ENCODE measurements at regions not wholly inside any gene's neighbourhood (a gene's known extent, or its start where the extent isn't known, plus 50 kb on each side); places are given as distances from the start of the nearest gene placed in this dataset.

DNA sequence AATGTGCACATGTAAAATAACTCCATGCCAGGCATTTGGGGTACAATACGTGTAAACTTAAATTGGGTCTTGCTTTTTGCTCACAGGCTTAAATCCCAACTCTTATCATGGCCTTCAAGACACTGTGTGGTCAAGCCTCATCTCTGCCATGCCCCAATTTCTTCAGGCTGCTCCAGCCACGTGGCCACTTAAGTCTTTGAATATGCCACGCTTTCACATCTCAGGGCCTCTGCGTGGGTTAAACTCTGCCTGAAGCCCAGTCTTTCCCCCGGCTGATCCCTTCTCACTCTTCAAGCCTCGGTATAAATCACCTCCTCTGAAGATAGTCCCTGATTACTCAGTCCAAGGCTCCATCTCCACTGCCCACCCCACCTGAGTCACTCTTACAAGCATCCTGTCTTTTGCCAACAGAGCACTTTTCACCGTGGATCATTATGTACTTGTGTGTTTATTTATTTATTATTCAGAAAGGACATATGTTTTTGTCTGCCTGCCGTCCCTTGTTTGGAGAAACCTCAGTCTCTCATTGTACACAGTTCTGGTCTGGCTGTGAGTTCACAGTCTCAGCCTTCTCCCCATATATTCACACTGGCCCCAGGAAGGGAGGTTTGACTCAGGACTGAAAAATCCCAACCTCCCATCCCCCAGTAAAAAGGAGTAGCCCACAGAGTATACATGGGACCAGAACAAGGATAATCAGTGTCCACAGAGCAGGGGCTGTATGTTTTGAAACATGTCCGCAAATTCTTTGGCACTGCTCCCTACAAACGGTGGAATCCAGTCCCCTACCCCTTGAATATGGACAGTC, 344.7 kb downstream of the MN1 start:
- 75% methylated on average over 6 of the region's 10 CpGs for WGBS (ENCODE audit: insufficient coverage)
- H3K4me2 ChIP-seq (replicated peaks; ENCODE audit: low read depth, low read length, poor library complexity, severe bottlenecking), result no peak overlapping the region
- ChIA-PET CTCF (no interaction called here), POLR2A (no interaction called here)
- no peak overlapping the region for H3K9ac ChIP-seq (ENCODE audit: low read length)
- H2AFZ ChIP-seq (ENCODE audit: insufficient read depth, low read depth, low read length, poor library complexity, severe bottlenecking), result no peak overlapping the region
- H4K20me1 ChIP-seq (ENCODE audit: control insufficient read depth, insufficient read depth, low read length, poor library complexity, severe bottlenecking), result no peaks in the 10 kb centered on the region
- H3K27ac Mint-ChIP-seq, result no peak overlapping the region
- H3K36me3 ChIP-seq (replicated peaks in 1 of 2; ENCODE audit: control extremely low read depth in 1 of 2, control insufficient read depth in 1 of 2, extremely low read depth in 1 of 2, insufficient read depth in 2 of 2, low read length in 1 of 2), result no peaks in the 10 kb centered on the region
- H3K9me3 ChIP-seq (ENCODE audit: control extremely low read depth in 1 of 3, control insufficient read depth in 2 of 3, insufficient read depth in 1 of 3, low read length in 2 of 3), result no peaks in the 10 kb centered on the region
- H3K4me1 ChIP-seq (ENCODE audit: control insufficient read depth in 2 of 2, insufficient read depth in 2 of 2, low read length in 2 of 2), result no peaks in the 10 kb centered on the region
- no peak overlapping the region for H3K4me3 Mint-ChIP-seq
- DNase-seq (no peak), ATAC-seq (ENCODE audit: low read depth) (no peak)
- no peak overlapping the region for H3K4me3 ChIP-seq (ENCODE audit: control extremely low read depth in 1 of 5, extremely low read depth in 1 of 5, insufficient read depth in 1 of 5, low read depth in 2 of 5, low read length in 4 of 5)
- H3K27ac ChIP-seq (ENCODE audit: low read length in 2 of 2), result no peak overlapping the region
- TF ChIP-seq, protein P1, sequence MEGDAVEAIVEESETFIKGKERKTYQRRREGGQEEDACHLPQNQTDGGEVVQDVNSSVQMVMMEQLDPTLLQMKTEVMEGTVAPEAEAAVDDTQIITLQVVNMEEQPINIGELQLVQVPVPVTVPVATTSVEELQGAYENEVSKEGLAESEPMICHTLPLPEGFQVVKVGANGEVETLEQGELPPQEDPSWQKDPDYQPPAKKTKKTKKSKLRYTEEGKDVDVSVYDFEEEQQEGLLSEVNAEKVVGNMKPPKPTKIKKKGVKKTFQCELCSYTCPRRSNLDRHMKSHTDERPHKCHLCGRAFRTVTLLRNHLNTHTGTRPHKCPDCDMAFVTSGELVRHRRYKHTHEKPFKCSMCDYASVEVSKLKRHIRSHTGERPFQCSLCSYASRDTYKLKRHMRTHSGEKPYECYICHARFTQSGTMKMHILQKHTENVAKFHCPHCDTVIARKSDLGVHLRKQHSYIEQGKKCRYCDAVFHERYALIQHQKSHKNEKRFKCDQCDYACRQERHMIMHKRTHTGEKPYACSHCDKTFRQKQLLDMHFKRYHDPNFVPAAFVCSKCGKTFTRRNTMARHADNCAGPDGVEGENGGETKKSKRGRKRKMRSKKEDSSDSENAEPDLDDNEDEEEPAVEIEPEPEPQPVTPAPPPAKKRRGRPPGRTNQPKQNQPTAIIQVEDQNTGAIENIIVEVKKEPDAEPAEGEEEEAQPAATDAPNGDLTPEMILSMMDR (IDR thresholded peaks at IDR 0.05), result no peak
- intact Hi-C loops (cut with micrococcal nuclease), result no loop called here
- peaks cover 20% of the 10 kb centered on the region for H3K27me3 Mint-ChIP-seq
- H3K4me1 Mint-ChIP-seq, result no peaks in the 10 kb centered on the region
- H3K79me2 ChIP-seq (ENCODE audit: control insufficient read depth, insufficient read depth, low read length), result no peaks in the 10 kb centered on the region
- peaks cover 3% of the 10 kb centered on the region for H3K9me3 Mint-ChIP-seq (ENCODE audit: insufficient read depth)
- no peaks in the 10 kb centered on the region for H3K27me3 ChIP-seq (replicated peaks in 1 of 4; ENCODE audit: control extremely low read depth in 1 of 4, control insufficient read depth in 3 of 4, insufficient read depth in 4 of 4, low read length in 3 of 4)

DNA sequence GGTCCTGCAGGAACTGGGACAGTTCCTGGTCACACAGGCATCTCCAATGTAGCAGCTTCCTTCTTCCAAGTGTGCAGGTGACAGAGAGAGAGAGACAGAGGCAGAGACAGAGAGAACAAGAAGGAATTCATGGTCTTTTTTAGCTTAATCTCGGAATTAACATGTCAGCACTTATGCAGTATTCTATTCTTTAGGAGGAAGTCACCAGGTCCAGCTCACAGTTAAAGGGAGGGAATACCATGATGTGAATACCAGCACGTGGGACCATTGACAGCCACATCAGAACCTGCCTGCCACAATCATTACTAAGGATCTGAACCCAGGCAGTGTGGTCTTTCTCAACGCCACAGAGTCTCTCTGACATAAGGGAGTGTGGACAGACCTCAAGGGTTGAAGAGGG, 341.6 kb downstream of the MN1 start:
- ChIA-PET CTCF (no interaction called here), POLR2A (no interaction called here)
- Histone ChIP-seq H3K4me1 (ENCODE audit: control insufficient read depth in 2 of 2, insufficient read depth in 2 of 2, low read length in 2 of 2) (no peaks in the 10 kb centered on the region), H3K27me3 (replicated peaks in 1 of 4; ENCODE audit: control extremely low read depth in 1 of 4, control insufficient read depth in 3 of 4, insufficient read depth in 4 of 4, low read length in 3 of 4) (no peaks in the 10 kb centered on the region), H3K79me2 (ENCODE audit: control insufficient read depth, insufficient read depth, low read length) (no peaks in the 10 kb centered on the region), H3K27ac (ENCODE audit: low read length in 2 of 2) (no peak overlapping the region), H4K20me1 (ENCODE audit: control insufficient read depth, insufficient read depth, low read length, poor library complexity, severe bottlenecking) (no peaks in the 10 kb centered on the region), H3K9me3 (ENCODE audit: control extremely low read depth in 1 of 3, control insufficient read depth in 2 of 3, insufficient read depth in 1 of 3, low read length in 2 of 3) (peaks cover 0 to 7% (median 0%) of the 10 kb centered on the region in 3 donors), H3K36me3 (replicated peaks in 1 of 2; ENCODE audit: control extremely low read depth in 1 of 2, control insufficient read depth in 1 of 2, extremely low read depth in 1 of 2, insufficient read depth in 2 of 2, low read length in 1 of 2) (no peaks in the 10 kb centered on the region), H3K4me2 (replicated peaks; ENCODE audit: low read depth, low read length, poor library complexity, severe bottlenecking) (no peak overlapping the region), H3K4me3 (ENCODE audit: control extremely low read depth in 1 of 5, extremely low read depth in 1 of 5, insufficient read depth in 1 of 5, low read depth in 2 of 5, low read length in 4 of 5) (no peak overlapping the region), H2AFZ (ENCODE audit: insufficient read depth, low read depth, low read length, poor library complexity, severe bottlenecking) (no peak overlapping the region), H3K9ac (ENCODE audit: low read length) (no peak overlapping the region)
- intact Hi-C loops (cut with micrococcal nuclease), result no loop called here
- Mint-ChIP-seq H3K9me3 (ENCODE audit: insufficient read depth) (peaks cover 2% of the 10 kb centered on the region), H3K4me3 (no peak overlapping the region), H3K27ac (no peak overlapping the region), H3K27me3 (peaks cover 23% of the 10 kb centered on the region), H3K4me1 (no peaks in the 10 kb centered on the region)
- no CpG with 5 or more reads among the region's 3 CpGs for WGBS (ENCODE audit: insufficient coverage)
- ATAC-seq (ENCODE audit: low read depth) (no peak), DNase-seq (no peak)
- TF ChIP-seq, protein P1 (IDR thresholded peaks at IDR 0.05), result no peak
- no peak for TF ChIP-seq EZH2 (IDR thresholded peaks at IDR 0.05; ENCODE audit: borderline replicate concordance, insufficient read depth, low read depth, low read length, poor library complexity, severe bottlenecking)
